ENCODE measurements at regions not wholly inside any gene's neighbourhood (a gene's known extent, or its start where the extent isn't known, plus 50 kb on each side); places are given as distances from the start of the nearest gene placed in this dataset.

DNA sequence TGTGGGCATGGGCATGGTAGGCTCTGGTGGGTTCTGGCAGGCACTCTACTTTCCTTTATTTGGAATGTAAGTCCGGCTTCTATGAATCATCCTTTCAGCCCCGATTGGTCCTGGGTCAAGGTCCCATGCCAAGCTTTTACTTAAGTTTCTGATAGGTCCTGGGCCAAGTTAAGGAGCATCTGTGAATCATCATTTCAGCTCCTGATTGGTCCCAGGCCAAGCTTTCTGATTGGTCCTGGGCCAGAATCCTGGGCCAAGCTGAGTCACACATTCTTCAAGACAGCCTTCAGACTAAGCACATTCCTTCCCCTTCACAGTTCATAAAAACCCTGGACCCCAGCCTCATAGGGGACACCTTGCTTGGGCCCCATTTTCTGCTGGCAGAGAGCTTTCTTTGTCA is 231.0 kb upstream of the EYS start:
- no peaks in the 10 kb centered on the region for H3K4me1 ChIP-seq (ENCODE audit: control insufficient read depth in 2 of 2, insufficient read depth in 1 of 2, low read depth in 1 of 2, low read length in 2 of 2)
- no peak for DNase-seq (ENCODE audit: low spot score)
- H3K36me3 ChIP-seq (replicated peaks in 1 of 2; ENCODE audit: control insufficient read depth in 2 of 2, insufficient read depth in 2 of 2, low read length in 2 of 2): no peaks in the 10 kb centered on the region
- H3K14ac ChIP-seq (ENCODE audit: low read length): no peak overlapping the region
- no peak overlapping the region for H3K4me2 ChIP-seq (ENCODE audit: insufficient read depth, low read length, poor library complexity, severe bottlenecking)
- no peaks in the 10 kb centered on the region for H3K27me3 ChIP-seq (ENCODE audit: control insufficient read depth in 3 of 3, insufficient read depth in 3 of 3, low read depth in 1 of 3, low read length in 3 of 3)
- no peaks in the 10 kb centered on the region for H3K79me1 ChIP-seq (ENCODE audit: low read depth, low read length)
- H3K4ac ChIP-seq (ENCODE audit: low read length): no peak overlapping the region
- peaks cover 2 to 4% of the 10 kb centered on the region in 2 donors for H3K9me3 ChIP-seq (replicated peaks in 1 of 2; ENCODE audit: control insufficient read depth in 2 of 2, insufficient read depth in 1 of 2, low read depth in 1 of 2, low read length in 2 of 2)
- no peak overlapping the region for H3K27ac ChIP-seq (replicated peaks; ENCODE audit: low read length)
- no peak overlapping the region for H2AK5ac ChIP-seq (ENCODE audit: low read depth, low read length)
- no peak overlapping the region for H3K9ac ChIP-seq (ENCODE audit: low read depth, low read length, poor library complexity)
- no peak overlapping the region for H4K8ac ChIP-seq (ENCODE audit: low read depth, low read length)
- H2AFZ ChIP-seq (ENCODE audit: low read length): peak overlapping the region; percentile 7
- H3K18ac ChIP-seq (ENCODE audit: low read length): no peak overlapping the region
- H3K23ac ChIP-seq (ENCODE audit: low read depth, low read length, poor library complexity): no peak overlapping the region
- H4K91ac ChIP-seq (ENCODE audit: low read depth, low read length, poor library complexity): no peak overlapping the region
- no peak overlapping the region for H2BK15ac ChIP-seq (ENCODE audit: low read length)
- H2BK120ac ChIP-seq (ENCODE audit: low read depth, low read length): no peak overlapping the region
- no peak overlapping the region for H2BK5ac ChIP-seq (ENCODE audit: low read length)
- no peak overlapping the region for H2BK12ac ChIP-seq (ENCODE audit: low read length)
- no peak overlapping the region for H3K4me3 ChIP-seq (ENCODE audit: low read length in 2 of 2)
- WGBS, 2 donors (ENCODE audit: extremely low coverage in 2 of 2, insufficient read length in 2 of 2, insufficient replicate concordance in 1 of 2): no CpG with 5 or more reads among the region's 2 CpGs

DNA sequence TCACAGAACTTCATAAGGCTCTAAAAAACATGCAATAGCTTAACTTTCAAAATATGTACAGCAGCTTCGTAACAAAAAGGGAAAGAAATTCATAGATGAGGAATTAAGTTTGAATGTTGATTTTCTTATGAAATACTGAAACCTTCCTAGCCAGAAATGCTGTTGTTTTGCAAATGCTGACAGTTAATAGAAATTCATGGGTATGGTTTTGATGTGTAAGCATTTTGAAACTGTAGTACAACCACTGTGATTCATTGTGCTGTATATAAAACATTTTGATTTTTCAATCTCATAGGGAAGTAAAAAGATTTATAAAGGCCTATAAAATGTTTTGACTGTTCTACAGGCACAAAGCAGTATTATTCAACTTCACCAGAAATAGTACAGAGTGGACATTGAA is 228.4 kb upstream of the EYS start:
- Histone ChIP-seq H3K4me1 (ENCODE audit: control insufficient read depth in 2 of 2, insufficient read depth in 1 of 2, low read depth in 1 of 2, low read length in 2 of 2) (no peaks in the 10 kb centered on the region), H3K27ac (replicated peaks; ENCODE audit: low read length) (no peak overlapping the region), H3K27me3 (ENCODE audit: control insufficient read depth in 3 of 3, insufficient read depth in 3 of 3, low read depth in 1 of 3, low read length in 3 of 3) (no peaks in the 10 kb centered on the region), H3K9ac (ENCODE audit: low read depth, low read length, poor library complexity) (no peak overlapping the region), H3K4me3 (ENCODE audit: low read length in 2 of 2) (no peak overlapping the region), H3K4ac (ENCODE audit: low read length) (no peak overlapping the region), H3K36me3 (replicated peaks in 1 of 2; ENCODE audit: control insufficient read depth in 2 of 2, insufficient read depth in 2 of 2, low read length in 2 of 2) (no peaks in the 10 kb centered on the region), H2BK120ac (ENCODE audit: low read depth, low read length) (no peak overlapping the region), H3K18ac (ENCODE audit: low read length) (no peak overlapping the region), H3K4me2 (ENCODE audit: insufficient read depth, low read length, poor library complexity, severe bottlenecking) (no peak overlapping the region), H4K8ac (ENCODE audit: low read depth, low read length) (no peak overlapping the region), H4K91ac (ENCODE audit: low read depth, low read length, poor library complexity) (no peak overlapping the region), H3K14ac (ENCODE audit: low read length) (no peak overlapping the region), H2BK5ac (ENCODE audit: low read length) (no peak overlapping the region), H3K79me1 (ENCODE audit: low read depth, low read length) (no peaks in the 10 kb centered on the region), H3K23ac (ENCODE audit: low read depth, low read length, poor library complexity) (no peak overlapping the region), H2AK5ac (ENCODE audit: low read depth, low read length) (no peak overlapping the region), H2BK15ac (ENCODE audit: low read length) (no peak overlapping the region), H2BK12ac (ENCODE audit: low read length) (no peak overlapping the region), H3K9me3 (replicated peaks in 1 of 2; ENCODE audit: control insufficient read depth in 2 of 2, insufficient read depth in 1 of 2, low read depth in 1 of 2, low read length in 2 of 2) (peaks cover 7 to 9% of the 10 kb centered on the region in 2 donors), H2AFZ (ENCODE audit: low read length) (no peak overlapping the region)
- WGBS, 2 donors (ENCODE audit: extremely low coverage in 2 of 2, insufficient read length in 2 of 2, insufficient replicate concordance in 1 of 2): no CpG with 5 or more reads among the region's 1 CpG
- no peak for DNase-seq (ENCODE audit: low spot score)

- Histone ChIP-seq H3K4me2 (ENCODE audit: insufficient read depth, low read length, poor library complexity, severe bottlenecking) (no peak overlapping the region), H2AFZ (ENCODE audit: low read length) (no peak overlapping the region), H3K4ac (ENCODE audit: low read length) (no peak overlapping the region), H4K8ac (ENCODE audit: low read depth, low read length) (no peak overlapping the region), H3K23ac (ENCODE audit: low read depth, low read length, poor library complexity) (no peak overlapping the region), H3K9ac (ENCODE audit: low read depth, low read length, poor library complexity) (no peak overlapping the region), H2BK12ac (ENCODE audit: low read length) (no peak overlapping the region), H3K27me3 (ENCODE audit: control insufficient read depth in 3 of 3, insufficient read depth in 3 of 3, low read depth in 1 of 3, low read length in 3 of 3) (no peaks in the 10 kb centered on the region), H3K4me1 (ENCODE audit: control insufficient read depth in 2 of 2, insufficient read depth in 1 of 2, low read depth in 1 of 2, low read length in 2 of 2) (no peaks in the 10 kb centered on the region), H3K18ac (ENCODE audit: low read length) (no peak overlapping the region), H3K4me3 (ENCODE audit: low read length in 2 of 2) (no peak overlapping the region), H2BK15ac (ENCODE audit: low read length) (no peak overlapping the region), H2BK120ac (ENCODE audit: low read depth, low read length) (no peak overlapping the region), H3K27ac (replicated peaks; ENCODE audit: low read length) (no peak overlapping the region), H4K91ac (ENCODE audit: low read depth, low read length, poor library complexity) (no peak overlapping the region), H3K79me1 (ENCODE audit: low read depth, low read length) (no peaks in the 10 kb centered on the region), H3K9me3 (replicated peaks in 1 of 2; ENCODE audit: control insufficient read depth in 2 of 2, insufficient read depth in 1 of 2, low read depth in 1 of 2, low read length in 2 of 2) (peaks cover 11 to 12% of the 10 kb centered on the region in 2 donors), H3K14ac (ENCODE audit: low read length) (no peak overlapping the region), H2AK5ac (ENCODE audit: low read depth, low read length) (no peak overlapping the region), H2BK5ac (ENCODE audit: low read length) (no peak overlapping the region), H3K36me3 (replicated peaks in 1 of 2; ENCODE audit: control insufficient read depth in 2 of 2, insufficient read depth in 2 of 2, low read length in 2 of 2) (no peaks in the 10 kb centered on the region)
- WGBS, 2 donors (ENCODE audit: extremely low coverage in 2 of 2, insufficient read length in 2 of 2, insufficient replicate concordance in 1 of 2): no CpG with 5 or more reads among the region's 1 CpG
- no peak for DNase-seq (ENCODE audit: low spot score)
Measured at GRCh38 chr6:65933390-65933789, 226.4 kb upstream of the EYS start.

- H2BK5ac ChIP-seq (ENCODE audit: low read length): no peak overlapping the region
- H3K36me3 ChIP-seq (replicated peaks in 1 of 2; ENCODE audit: control insufficient read depth in 2 of 2, insufficient read depth in 2 of 2, low read length in 2 of 2): no peaks in the 10 kb centered on the region
- no peaks in the 10 kb centered on the region for H3K4me1 ChIP-seq (ENCODE audit: control insufficient read depth in 2 of 2, insufficient read depth in 1 of 2, low read depth in 1 of 2, low read length in 2 of 2)
- no peak overlapping the region for H3K14ac ChIP-seq (ENCODE audit: low read length)
- no peaks in the 10 kb centered on the region for H3K27me3 ChIP-seq (ENCODE audit: control insufficient read depth in 3 of 3, insufficient read depth in 3 of 3, low read depth in 1 of 3, low read length in 3 of 3)
- no peak overlapping the region for H3K9ac ChIP-seq (ENCODE audit: low read depth, low read length, poor library complexity)
- no peak overlapping the region for H3K4ac ChIP-seq (ENCODE audit: low read length)
- no peak overlapping the region for H3K27ac ChIP-seq (replicated peaks; ENCODE audit: low read length)
- no peak overlapping the region for H3K18ac ChIP-seq (ENCODE audit: low read length)
- H3K4me2 ChIP-seq (ENCODE audit: insufficient read depth, low read length, poor library complexity, severe bottlenecking): no peak overlapping the region
- no peak overlapping the region for H3K23ac ChIP-seq (ENCODE audit: low read depth, low read length, poor library complexity)
- H2AFZ ChIP-seq (ENCODE audit: low read length): peak overlapping the region; percentile 29
- no peaks in the 10 kb centered on the region for H3K79me1 ChIP-seq (ENCODE audit: low read depth, low read length)
- no CpG with 5 or more reads among the region's 13 CpGs for WGBS, 2 donors (ENCODE audit: extremely low coverage in 2 of 2, insufficient read length in 2 of 2, insufficient replicate concordance in 1 of 2)
- H2BK15ac ChIP-seq (ENCODE audit: low read length): no peak overlapping the region
- H3K4me3 ChIP-seq (ENCODE audit: low read length in 2 of 2): no peak overlapping the region
- no peak for DNase-seq (ENCODE audit: low spot score)
- H2BK120ac ChIP-seq (ENCODE audit: low read depth, low read length): no peak overlapping the region
- H2AK5ac ChIP-seq (ENCODE audit: low read depth, low read length): no peak overlapping the region
- H4K91ac ChIP-seq (ENCODE audit: low read depth, low read length, poor library complexity): no peak overlapping the region
- peaks cover 11 to 12% of the 10 kb centered on the region in 2 donors for H3K9me3 ChIP-seq (replicated peaks in 1 of 2; ENCODE audit: control insufficient read depth in 2 of 2, insufficient read depth in 1 of 2, low read depth in 1 of 2, low read length in 2 of 2)
- no peak overlapping the region for H4K8ac ChIP-seq (ENCODE audit: low read depth, low read length)
- H2BK12ac ChIP-seq (ENCODE audit: low read length): no peak overlapping the region
Measured at GRCh38 chr6:65927141-65927540, 220.1 kb upstream of the EYS start.

All from neuronal stem cell (in vitro differentiated cells).